ENCODE measurements at regions not wholly inside any gene's neighbourhood (a gene's known extent, or its start where the extent isn't known, plus 50 kb on each side); places are given as distances from the start of the nearest gene placed in this dataset.

DNA sequence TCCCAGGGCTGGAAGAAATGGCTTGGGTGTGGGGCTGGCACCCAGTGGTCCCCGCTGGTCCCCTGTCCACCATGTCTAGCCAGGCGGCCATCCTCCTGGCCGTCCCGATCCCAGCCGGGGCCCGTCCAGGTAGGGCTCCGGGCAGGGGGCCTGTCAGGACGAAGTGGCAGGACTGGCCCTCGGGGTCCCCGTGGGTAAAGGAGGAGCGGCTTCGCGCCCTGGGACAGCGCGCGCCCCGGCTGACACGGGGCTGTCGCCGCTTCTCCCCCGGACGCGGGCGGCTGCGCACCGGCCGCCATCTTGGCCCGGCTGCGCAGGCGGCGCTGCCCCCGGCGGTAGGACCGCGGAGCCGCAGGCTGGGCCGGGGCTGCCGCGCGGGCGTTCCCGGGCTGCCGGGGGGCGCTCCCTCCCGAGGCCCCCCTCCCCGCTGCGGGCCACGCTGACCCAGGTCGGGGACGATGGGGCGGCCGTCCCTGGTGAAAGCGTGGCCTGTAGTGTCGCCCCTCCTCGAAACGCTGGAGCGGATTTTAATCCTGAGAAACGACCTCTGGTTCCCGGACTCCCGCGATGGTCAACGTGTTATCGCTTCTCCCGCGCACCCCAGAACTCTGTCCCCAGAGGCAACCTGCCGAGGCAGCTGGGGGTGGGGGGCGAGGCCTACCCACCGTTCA, 60.4 kb upstream of the BCOR start:
- Mint-ChIP-seq H3K27ac (no peak overlapping the region), H3K4me3 (peak overlapping the region; percentile 61 to 65), H3K9me3 (no peaks in the 10 kb centered on the region), H3K36me3 (ENCODE audit: insufficient read depth) (peaks cover 7% of the 10 kb centered on the region), H3K4me1 (ENCODE audit: low read depth in 2 of 2) (peaks cover 5 to 6% of the 10 kb centered on the region in 2 donors), H3K27me3 (no peaks in the 10 kb centered on the region)
- ATAC-seq (replicated peaks) (peak; percentile 61), DNase-seq (peak in 1 of 3 experiments; percentile 29)

- Mint-ChIP-seq H3K27ac (no peak overlapping the region), H3K27me3 (no peaks in the 10 kb centered on the region), H3K9me3 (no peaks in the 10 kb centered on the region), H3K4me1 (ENCODE audit: low read depth in 2 of 2) (peaks cover 5 to 6% of the 10 kb centered on the region in 2 donors), H3K36me3 (ENCODE audit: insufficient read depth) (peaks cover 7% of the 10 kb centered on the region), H3K4me3 (peak overlapping the region; percentile 29 to 49)
- ATAC-seq (replicated peaks), result no peak
- DNase-seq, result no peak
Measured at GRCh38 chrX:40157228-40158035, 59.7 kb upstream of the BCOR start.

DNA sequence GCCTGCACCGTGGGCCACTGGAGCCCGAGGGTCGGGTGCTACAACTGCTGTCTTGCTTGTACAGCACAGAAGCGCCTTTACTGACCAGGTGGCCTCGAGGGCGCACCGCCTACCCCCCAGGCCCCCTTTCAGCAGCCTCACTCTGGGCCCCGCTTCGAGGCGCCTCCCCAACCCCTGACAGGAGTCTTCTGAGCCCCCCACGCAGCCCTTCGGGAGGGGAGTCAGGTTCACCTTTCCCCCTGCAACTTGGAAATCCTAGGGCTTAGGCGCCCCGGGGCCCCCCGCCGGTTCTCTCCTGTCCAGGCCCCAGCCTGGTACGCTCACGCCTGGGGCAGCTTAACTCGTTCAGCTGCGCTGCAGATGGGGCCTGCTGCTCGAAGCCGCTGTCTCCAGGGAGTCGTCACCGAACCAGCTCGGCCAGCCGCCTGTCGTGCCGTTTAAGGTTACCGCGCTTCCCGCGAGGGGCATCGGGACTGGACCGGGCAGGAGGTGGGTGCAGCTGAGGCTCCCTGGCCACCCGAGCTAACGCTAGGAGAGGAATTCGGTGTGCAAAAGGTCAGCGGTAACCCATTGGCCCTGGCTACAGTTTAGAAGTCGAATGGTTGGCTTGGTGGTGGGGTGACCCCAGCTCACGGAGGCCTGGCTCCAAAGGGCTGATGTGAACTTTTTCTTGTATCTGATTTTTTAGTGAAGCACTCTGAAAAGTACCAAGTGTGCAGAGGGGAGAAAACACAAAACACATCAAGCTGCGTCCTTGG, 58.9 kb upstream of the BCOR start:
- H3K27ac Mint-ChIP-seq, result no peak overlapping the region
- H3K4me3 Mint-ChIP-seq, result peak overlapping the region; percentile 29 to 49
- ATAC-seq (replicated peaks), result no peak
- DNase-seq, result no peak
- H3K27me3 Mint-ChIP-seq, result no peaks in the 10 kb centered on the region
- H3K36me3 Mint-ChIP-seq (ENCODE audit: insufficient read depth), result peaks cover 6% of the 10 kb centered on the region
- peaks cover 5 to 6% of the 10 kb centered on the region in 2 donors for H3K4me1 Mint-ChIP-seq (ENCODE audit: low read depth in 2 of 2)
- H3K9me3 Mint-ChIP-seq, result no peaks in the 10 kb centered on the region

DNA sequence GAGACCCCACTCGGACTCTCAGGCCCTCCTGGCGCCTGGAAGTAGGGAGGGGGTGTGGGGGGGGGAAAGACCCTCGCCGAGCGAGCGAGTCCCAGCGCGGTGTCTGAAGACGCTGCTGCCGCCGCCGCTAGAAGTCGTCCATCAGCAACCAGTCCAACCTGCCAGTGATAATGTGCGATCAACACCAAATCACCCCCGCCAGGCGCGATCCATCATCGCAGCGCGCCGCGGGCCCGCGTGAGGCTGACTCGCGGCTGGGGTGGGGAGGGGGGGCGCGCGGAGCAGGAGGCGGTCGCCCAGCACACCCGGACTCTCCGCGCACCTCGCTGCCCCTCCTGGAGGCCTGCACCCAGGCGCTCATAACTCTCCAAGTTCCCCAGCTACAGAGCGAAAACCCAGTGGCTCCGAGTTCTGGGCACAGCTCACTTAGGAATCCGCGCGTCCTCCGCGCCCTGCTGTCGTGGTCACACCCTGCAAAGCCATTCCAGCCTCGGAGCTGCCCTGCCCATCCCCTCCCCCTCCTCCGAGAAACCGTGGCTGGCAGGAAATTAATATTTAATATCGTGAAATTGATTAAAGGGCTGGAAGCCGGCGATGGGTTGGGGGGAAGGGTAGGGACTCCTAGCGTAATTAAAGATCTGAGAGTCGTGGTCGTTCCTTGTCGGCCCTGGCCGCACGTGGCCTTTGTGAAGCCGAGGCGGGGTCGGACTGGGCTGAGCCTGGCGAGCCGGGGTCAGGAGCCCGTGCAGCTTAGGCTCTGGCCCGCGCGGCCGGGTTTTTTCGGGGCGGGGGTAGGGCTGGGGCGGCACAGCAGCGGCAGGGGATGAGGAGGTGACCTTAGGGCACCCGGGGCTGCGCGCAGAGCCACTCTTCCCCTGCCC, 58.1 kb upstream of the BCOR start:
- H3K27me3 Mint-ChIP-seq, result no peaks in the 10 kb centered on the region
- no peaks in the 10 kb centered on the region for H3K9me3 Mint-ChIP-seq

GRCh38 chrX:40154853-40155588, 57.3 kb upstream of the BCOR start:
- no peak overlapping the region for H3K27ac Mint-ChIP-seq

More for the DNA sequence above, 58.1 kb upstream of the BCOR start:
- DNase-seq (no peak), ATAC-seq (replicated peaks) (peak; percentile 4)
- H3K4me1 Mint-ChIP-seq (ENCODE audit: low read depth in 2 of 2), result peaks cover 5 to 6% of the 10 kb centered on the region in 2 donors
- peak overlapping the region; percentile 84 to 85 for H3K4me3 Mint-ChIP-seq
- no peak overlapping the region for H3K27ac Mint-ChIP-seq
- H3K36me3 Mint-ChIP-seq (ENCODE audit: insufficient read depth), result peaks cover 8% of the 10 kb centered on the region

GRCh38 chrX:40154250-40154852, 56.6 kb upstream of the BCOR start:
- no peak for ATAC-seq (replicated peaks)

More at GRCh38 chrX:40154853-40155588, 57.3 kb upstream of the BCOR start:
- Mint-ChIP-seq H3K4me1 (ENCODE audit: low read depth in 2 of 2) (peaks cover 5 to 6% of the 10 kb centered on the region in 2 donors), H3K4me3 (peak overlapping the region; percentile 84 to 85), H3K36me3 (ENCODE audit: insufficient read depth) (peaks cover 8% of the 10 kb centered on the region), H3K9me3 (no peaks in the 10 kb centered on the region), H3K27me3 (no peaks in the 10 kb centered on the region)
- DNase-seq (no peak), ATAC-seq (replicated peaks) (peak; percentile 19)

DNA sequence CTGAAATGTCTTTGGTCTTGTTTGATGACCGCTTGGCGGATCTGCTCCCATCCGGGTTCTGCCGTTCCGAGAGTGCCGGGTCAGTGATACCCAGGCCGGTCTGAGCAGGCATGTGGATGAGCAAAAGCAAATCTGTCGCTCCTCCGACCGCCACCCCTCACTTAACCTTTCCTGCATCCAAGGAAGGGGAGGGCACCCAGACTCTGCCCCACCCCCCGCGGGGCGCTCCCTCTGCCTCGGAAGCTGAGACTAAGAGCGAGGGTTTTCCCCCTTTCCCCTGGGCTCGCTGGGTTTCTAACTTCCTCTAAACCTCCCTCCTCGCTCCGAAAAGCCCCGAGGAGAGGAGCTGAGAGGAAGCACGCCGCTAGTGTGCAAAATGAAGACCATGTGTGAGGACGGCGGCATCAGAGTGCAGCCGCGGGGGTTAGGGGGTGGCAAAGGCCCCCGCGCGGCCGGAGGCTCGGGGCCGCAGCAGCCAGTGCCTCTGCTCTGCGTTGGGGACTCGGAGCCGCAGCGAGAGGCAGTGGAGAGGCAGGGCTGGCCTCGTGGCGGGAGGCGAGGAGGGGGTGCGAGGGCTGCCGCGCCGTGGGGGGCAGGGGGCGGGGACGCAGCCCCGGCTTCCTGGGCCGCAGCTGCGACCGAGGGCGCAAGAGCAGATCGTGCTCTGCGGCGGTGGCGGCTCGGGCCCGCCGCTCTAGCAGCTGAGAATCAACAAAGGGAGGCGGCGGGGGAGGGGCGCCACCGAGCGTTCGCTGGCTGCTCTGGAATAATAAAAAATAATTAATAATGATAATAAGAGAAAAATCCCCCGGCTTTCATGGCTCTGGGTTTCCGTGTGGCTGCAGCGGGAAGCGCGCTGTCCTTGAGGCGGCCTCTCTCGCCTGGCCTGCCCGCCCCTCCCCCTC, 55.8 kb upstream of the BCOR start:
- Mint-ChIP-seq H3K36me3 (ENCODE audit: insufficient read depth) (peaks cover 8% of the 10 kb centered on the region), H3K27ac (peak overlapping the region; percentile 20 to 38), H3K4me3 (peak overlapping the region; percentile 84 to 85), H3K27me3 (no peaks in the 10 kb centered on the region), H3K4me1 (ENCODE audit: low read depth in 2 of 2) (peaks cover 5 to 10% of the 10 kb centered on the region in 2 donors), H3K9me3 (no peaks in the 10 kb centered on the region)
- peak; percentile 66 for ATAC-seq (replicated peaks)
- peak in 2 of 3 experiments; percentile 29 to 32 for DNase-seq

More at GRCh38 chrX:40154250-40154852, 56.6 kb upstream of the BCOR start:
- peaks cover 8% of the 10 kb centered on the region for H3K36me3 Mint-ChIP-seq (ENCODE audit: insufficient read depth)
- H3K4me1 Mint-ChIP-seq (ENCODE audit: low read depth in 2 of 2), result peaks cover 5 to 6% of the 10 kb centered on the region in 2 donors
- H3K27ac Mint-ChIP-seq, result no peak overlapping the region
- peak overlapping the region; percentile 84 to 85 for H3K4me3 Mint-ChIP-seq
- no peaks in the 10 kb centered on the region for H3K9me3 Mint-ChIP-seq
- no peak for DNase-seq
- H3K27me3 Mint-ChIP-seq, result no peaks in the 10 kb centered on the region

GRCh38 chrX:40152741-40153344, 55.1 kb upstream of the BCOR start:
- no peaks in the 10 kb centered on the region for H3K27me3 Mint-ChIP-seq
- peaks cover 5 to 10% of the 10 kb centered on the region in 2 donors for H3K4me1 Mint-ChIP-seq (ENCODE audit: low read depth in 2 of 2)
- DNase-seq (no peak), ATAC-seq (replicated peaks) (no peak)
- H3K9me3 Mint-ChIP-seq, result no peaks in the 10 kb centered on the region
- H3K27ac Mint-ChIP-seq, result peak overlapping the region in 1 of 2 donors; percentile 20
- H3K4me3 Mint-ChIP-seq, result peak overlapping the region; percentile 84 to 85
- peaks cover 5% of the 10 kb centered on the region for H3K36me3 Mint-ChIP-seq (ENCODE audit: insufficient read depth)

DNA sequence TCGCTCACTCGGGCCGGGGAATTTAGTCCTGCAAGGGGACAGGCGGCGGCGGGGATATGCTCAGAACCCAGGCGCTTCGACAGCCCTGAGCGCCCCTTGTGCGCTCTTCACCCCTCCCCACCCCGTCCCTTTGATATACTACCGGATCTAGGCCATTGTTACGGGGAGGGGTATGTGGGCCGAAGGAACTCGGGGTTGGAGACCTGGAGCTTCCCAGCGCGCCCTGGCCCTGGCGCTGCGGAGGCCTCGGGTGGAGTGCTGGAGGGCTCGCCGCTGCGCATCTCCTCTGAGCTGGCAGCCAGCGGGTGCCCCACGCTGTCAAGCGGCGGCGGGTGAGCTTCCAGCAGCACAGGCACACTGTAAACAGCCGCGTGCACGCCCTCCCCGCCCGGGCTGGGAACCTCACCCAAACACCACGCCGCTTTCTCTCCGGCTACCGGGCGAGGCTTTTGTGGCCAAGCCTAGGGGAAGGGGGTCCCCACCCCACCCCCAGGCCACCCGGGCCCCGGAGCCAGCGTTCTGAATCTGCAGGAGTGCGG, 54.5 kb upstream of the BCOR start:
- ATAC-seq (replicated peaks), result peak; percentile 30
- Mint-ChIP-seq H3K4me3 (peak overlapping the region; percentile 62 to 63), H3K36me3 (ENCODE audit: insufficient read depth) (peaks cover 5% of the 10 kb centered on the region)

GRCh38 chrX:40151211-40152172, 53.7 kb upstream of the BCOR start:
- H3K27me3 Mint-ChIP-seq, result no peaks in the 10 kb centered on the region
- H3K4me3 Mint-ChIP-seq, result peak overlapping the region; percentile 44 to 52
- DNase-seq (no peak), ATAC-seq (replicated peaks) (no peak)
- H3K36me3 Mint-ChIP-seq (ENCODE audit: insufficient read depth), result peaks cover 5% of the 10 kb centered on the region
- H3K4me1 Mint-ChIP-seq (ENCODE audit: low read depth in 2 of 2), result peaks cover 0 to 10% of the 10 kb centered on the region in 2 donors
- no peaks in the 10 kb centered on the region for H3K9me3 Mint-ChIP-seq
- no peak overlapping the region for H3K27ac Mint-ChIP-seq

More for the DNA sequence above, 54.5 kb upstream of the BCOR start:
- Mint-ChIP-seq H3K4me1 (ENCODE audit: low read depth in 2 of 2) (peaks cover 1 to 7% of the 10 kb centered on the region in 2 donors), H3K27ac (no peak overlapping the region), H3K27me3 (no peaks in the 10 kb centered on the region), H3K9me3 (no peaks in the 10 kb centered on the region)
- no peak for DNase-seq

Measured in effector memory CD8-positive, alpha-beta T cell (primary cell).